HAP-1 (cell line): ENCODE measurements at regions not wholly inside any gene's neighbourhood (a gene's known extent, or its start where the extent isn't known, plus 50 kb on each side); places are given as distances from the start of the nearest gene placed in this dataset.

Experiments
- DNase-seq, 2 experiments: peaks; one replicate each; pipeline ENCODE4 v3.0.0-alpha.2; 2016 to 2020; ENCODE audit warnings: low spot score in 2 of 2
- H3K27me3 ChIP-seq: fragments of 250-450 bp; sonication (Bioruptor Pico); 2 replicates; pipeline ENCODE4 v1.5.1; 2020; ENCODE audit warnings: low read depth, mild to moderate bottlenecking, moderate library complexity
- H3K36me3 ChIP-seq: fragments of 250-450 bp; sonication (Bioruptor Pico); replicated peaks from 2 replicates; pipeline ENCODE4 v1.5.1; 2020; ENCODE audit warnings: mild to moderate bottlenecking
- H3K4me1 ChIP-seq: fragments of 250-450 bp; sonication (Bioruptor Pico); 2 replicates; pipeline ENCODE4 v1.5.1; 2020; ENCODE audit warnings: mild to moderate bottlenecking
- H3K4me3 ChIP-seq: fragments of 250-450 bp; sonication (Bioruptor Pico); 2 replicates; pipeline ENCODE4 v1.5.1; 2020; ENCODE audit warnings: mild to moderate bottlenecking, moderate library complexity
- H3K9me3 ChIP-seq: fragments of 250-450 bp; sonication (Bioruptor Pico); 2 replicates; pipeline ENCODE4 v1.5.1; 2020; ENCODE audit warnings: mild to moderate bottlenecking, moderate library complexity
- in situ Hi-C: fragments of 300-500 bp; cut with MboI; formaldehyde crosslinking; loops from 3 replicates; pipeline ENCODE4 v1.14.3; 2020; ENCODE audit warnings: low sequenced_read_pairs, inconsistent platforms, mixed read lengths

DNA sequence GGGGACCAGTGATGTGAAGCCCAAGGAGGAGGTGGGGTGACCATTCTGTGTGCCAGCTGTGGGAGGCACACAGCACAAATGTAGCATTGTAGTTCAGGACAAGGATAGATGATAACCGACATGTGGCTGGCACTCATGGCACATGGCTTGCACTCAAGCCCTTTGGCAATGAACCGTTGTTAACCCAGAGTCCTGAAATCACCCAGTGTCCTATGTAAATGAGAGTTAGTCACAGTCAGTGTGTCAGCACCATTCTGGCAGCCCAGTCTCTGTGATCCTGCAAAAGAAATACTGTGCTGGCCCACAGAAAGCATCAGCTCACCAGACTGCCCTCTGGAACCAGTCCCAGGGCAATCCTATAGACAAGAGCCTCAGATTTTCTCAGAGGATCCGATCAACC lies 339.3 kb downstream of the MID1IP1 start:
- no peaks in the 10 kb centered on the region for H3K36me3 ChIP-seq
- H3K4me1 ChIP-seq, result no peaks in the 10 kb centered on the region
- DNase-seq, result no peak
- H3K9me3 ChIP-seq, result no peaks in the 10 kb centered on the region
- H3K27me3 ChIP-seq, result no peaks in the 10 kb centered on the region
- in situ Hi-C loops, result loop anchor here (10.0 kb wide), 1 partner anchor 386 kb away; no protein-coding TSS in a partner anchor
- no peak overlapping the region for H3K4me3 ChIP-seq

DNA sequence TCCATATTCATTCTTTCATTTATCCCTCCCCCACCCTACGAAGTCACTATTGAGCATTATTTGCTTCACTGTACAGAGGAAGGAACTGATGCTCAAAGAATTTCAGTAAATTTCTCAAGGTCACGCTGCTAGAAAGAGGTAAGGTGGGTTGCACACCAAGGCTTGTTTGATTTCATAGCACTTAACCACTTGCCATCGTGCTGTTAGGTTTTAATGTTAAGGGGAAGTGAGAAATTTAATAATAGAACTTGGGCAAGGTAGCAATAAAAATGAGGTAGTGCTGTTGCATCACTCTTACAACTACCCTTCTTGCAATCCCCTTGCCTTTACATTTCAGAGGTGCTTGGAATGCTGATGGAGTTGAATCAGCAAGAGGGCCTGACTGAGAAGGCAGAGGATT lies 343.1 kb downstream of the MID1IP1 start:
- H3K4me1 ChIP-seq, result no peaks in the 10 kb centered on the region
- no peak overlapping the region for H3K4me3 ChIP-seq
- in situ Hi-C loops, result loop anchor here (10.0 kb wide), 1 partner anchor 390 kb away; no protein-coding TSS in a partner anchor
- H3K27me3 ChIP-seq, result no peaks in the 10 kb centered on the region
- DNase-seq, result no peak
- H3K36me3 ChIP-seq, result no peaks in the 10 kb centered on the region
- no peaks in the 10 kb centered on the region for H3K9me3 ChIP-seq

- in situ Hi-C loops, result loop anchor here (10.0 kb wide), 1 partner anchor 390 kb away; no protein-coding TSS in a partner anchor
Observed at GRCh38 chrX:39144956-39145355, 343.7 kb downstream of the MID1IP1 start.

GRCh38 chrX:39145859-39146258 lies 344.6 kb downstream of the MID1IP1 start:
- Histone ChIP-seq H3K9me3 (no peaks in the 10 kb centered on the region), H3K4me1 (no peaks in the 10 kb centered on the region), H3K36me3 (no peaks in the 10 kb centered on the region), H3K4me3 (no peak overlapping the region), H3K27me3 (no peaks in the 10 kb centered on the region)
- DNase-seq, result no peak
- in situ Hi-C loops, result loop anchor here (10.0 kb wide), 1 partner anchor 391 kb away; no protein-coding TSS in a partner anchor

More at GRCh38 chrX:39144956-39145355, 343.7 kb downstream of the MID1IP1 start:
- no peaks in the 10 kb centered on the region for H3K27me3 ChIP-seq
- no peaks in the 10 kb centered on the region for H3K9me3 ChIP-seq
- H3K4me1 ChIP-seq, result no peaks in the 10 kb centered on the region
- H3K4me3 ChIP-seq, result no peak overlapping the region
- H3K36me3 ChIP-seq, result no peaks in the 10 kb centered on the region
- no peak for DNase-seq

GRCh38 chrX:39149761-39150160 lies 348.5 kb downstream of the MID1IP1 start:
- no peaks in the 10 kb centered on the region for H3K36me3 ChIP-seq
- in situ Hi-C loops, result loop anchor here (10.0 kb wide), 1 partner anchor 395 kb away; no protein-coding TSS in a partner anchor
- H3K4me3 ChIP-seq, result no peak overlapping the region
- H3K9me3 ChIP-seq, result no peaks in the 10 kb centered on the region
- peak; percentile 31 to 79 for DNase-seq
- no peaks in the 10 kb centered on the region for H3K4me1 ChIP-seq
- H3K27me3 ChIP-seq, result no peaks in the 10 kb centered on the region

DNA sequence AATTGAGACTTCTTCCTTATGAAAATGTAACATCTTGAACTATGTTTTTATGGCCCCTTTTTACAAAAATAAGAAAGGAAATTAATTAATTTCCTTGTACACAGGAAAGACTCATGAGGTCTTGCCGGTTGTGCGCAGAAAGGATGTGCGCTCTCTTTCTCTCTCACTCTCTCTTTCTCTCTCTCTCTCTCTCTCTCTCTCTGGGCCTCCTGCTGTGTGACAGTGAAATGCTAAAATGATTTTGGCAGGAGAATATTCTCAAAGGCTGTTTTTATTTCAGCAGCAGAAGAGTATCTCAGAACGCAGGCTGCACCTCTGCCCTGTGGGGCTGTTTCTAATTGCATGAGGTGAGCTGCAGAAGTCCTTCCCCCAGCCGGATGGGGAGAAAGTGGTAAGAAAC lies 349.0 kb downstream of the MID1IP1 start:
- in situ Hi-C loops, result no loop called here
- no peak for DNase-seq
- Histone ChIP-seq H3K27me3 (no peaks in the 10 kb centered on the region), H3K4me1 (no peaks in the 10 kb centered on the region), H3K4me3 (no peak overlapping the region), H3K9me3 (no peaks in the 10 kb centered on the region), H3K36me3 (no peaks in the 10 kb centered on the region)

- in situ Hi-C loops, result no loop called here
- Histone ChIP-seq H3K4me1 (no peaks in the 10 kb centered on the region), H3K4me3 (no peak overlapping the region), H3K9me3 (no peaks in the 10 kb centered on the region), H3K27me3 (no peaks in the 10 kb centered on the region), H3K36me3 (no peaks in the 10 kb centered on the region)
- no peak for DNase-seq
Observed at GRCh38 chrX:39150621-39151020, 349.4 kb downstream of the MID1IP1 start.

DNA sequence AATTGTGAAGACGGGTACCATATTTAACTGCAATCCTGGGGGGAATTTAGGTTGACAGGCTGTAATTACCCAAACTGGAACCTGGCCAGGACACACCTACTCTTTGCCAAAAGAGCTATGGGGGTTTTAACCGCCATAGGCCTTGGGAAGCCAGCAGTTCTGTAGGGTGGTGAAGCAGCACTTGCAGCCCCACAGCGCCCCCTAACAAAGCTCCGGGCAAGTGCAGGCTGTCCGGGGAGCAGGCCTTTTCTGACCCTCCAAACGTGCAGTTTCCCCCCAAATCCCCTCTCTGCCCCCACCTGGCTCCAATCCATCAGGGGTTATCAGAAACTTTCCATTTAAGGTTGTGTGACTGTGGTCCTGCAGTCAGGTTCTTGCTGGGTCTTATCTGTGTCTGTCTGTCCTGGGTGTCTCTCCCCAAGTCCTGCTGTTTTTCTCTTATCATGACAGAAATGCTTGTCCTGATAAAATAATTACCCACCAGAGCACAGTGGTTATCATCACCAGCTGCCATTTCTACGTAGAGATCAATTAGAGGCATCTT lies 350.9 kb downstream of the MID1IP1 start:
- no peaks in the 10 kb centered on the region for H3K9me3 ChIP-seq
- no peaks in the 10 kb centered on the region for H3K27me3 ChIP-seq
- in situ Hi-C loops, result no loop called here
- no peaks in the 10 kb centered on the region for H3K36me3 ChIP-seq
- peak in 1 of 2 experiments; percentile 78 for DNase-seq
- no peaks in the 10 kb centered on the region for H3K4me1 ChIP-seq
- H3K4me3 ChIP-seq, result no peak overlapping the region

GRCh38 chrX:39156051-39156450 lies 354.8 kb downstream of the MID1IP1 start:
- no peaks in the 10 kb centered on the region for H3K4me1 ChIP-seq
- no peak for DNase-seq
- no peaks in the 10 kb centered on the region for H3K27me3 ChIP-seq
- no peaks in the 10 kb centered on the region for H3K36me3 ChIP-seq
- no peaks in the 10 kb centered on the region for H3K9me3 ChIP-seq
- in situ Hi-C loops, result no loop called here
- no peak overlapping the region for H3K4me3 ChIP-seq

DNA sequence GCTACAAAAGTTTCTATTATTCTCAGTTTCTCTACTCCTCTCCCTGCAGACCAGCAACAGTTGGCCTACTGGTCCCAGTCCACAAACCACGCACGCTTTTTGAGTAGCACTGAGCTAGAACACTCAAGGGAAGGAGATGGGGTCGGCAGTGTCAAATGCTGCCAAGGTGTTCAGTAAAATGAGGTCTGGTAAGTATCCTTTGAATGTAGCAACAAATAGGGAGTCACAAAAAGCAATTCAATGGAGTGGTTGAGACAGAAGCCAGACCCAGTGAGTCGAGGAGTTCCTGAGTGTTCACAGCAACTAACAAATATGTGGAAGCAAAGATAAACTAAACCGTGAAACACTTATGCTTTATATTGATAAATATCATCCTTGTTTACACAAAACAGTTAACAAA lies 355.7 kb downstream of the MID1IP1 start:
- Histone ChIP-seq H3K4me3 (no peak overlapping the region), H3K4me1 (no peaks in the 10 kb centered on the region), H3K27me3 (0 out of 2 replicates have a peak, but pooled peaks cover 3% of the 10 kb centered on the region), H3K9me3 (no peaks in the 10 kb centered on the region), H3K36me3 (no peaks in the 10 kb centered on the region)
- in situ Hi-C loops, result no loop called here
- no peak for DNase-seq

- in situ Hi-C loops, result no loop called here
- H3K4me1 ChIP-seq, result no peaks in the 10 kb centered on the region
- H3K36me3 ChIP-seq, result no peaks in the 10 kb centered on the region
- no peaks in the 10 kb centered on the region for H3K9me3 ChIP-seq
- no peak for DNase-seq
- H3K4me3 ChIP-seq, result no peak overlapping the region
- 0 out of 2 replicates have a peak, but pooled peaks cover 3% of the 10 kb centered on the region for H3K27me3 ChIP-seq
Observed at GRCh38 chrX:39157796-39158195, 356.5 kb downstream of the MID1IP1 start.

- 0 out of 2 replicates have a peak, but pooled peaks cover 5% of the 10 kb centered on the region for H3K27me3 ChIP-seq
Observed at GRCh38 chrX:39158801-39159657, 357.8 kb downstream of the MID1IP1 start.

GRCh38 chrX:39159921-39160507 lies 358.8 kb downstream of the MID1IP1 start:
- Histone ChIP-seq H3K9me3 (no peaks in the 10 kb centered on the region), H3K27me3 (0 out of 2 replicates have a peak, but pooled peaks cover 5% of the 10 kb centered on the region), H3K4me1 (no peaks in the 10 kb centered on the region), H3K36me3 (no peaks in the 10 kb centered on the region), H3K4me3 (no peak overlapping the region)
- in situ Hi-C loops, result no loop called here
- no peak for DNase-seq

More at GRCh38 chrX:39158801-39159657, 357.8 kb downstream of the MID1IP1 start:
- Histone ChIP-seq H3K36me3 (no peaks in the 10 kb centered on the region), H3K9me3 (no peaks in the 10 kb centered on the region), H3K4me1 (no peaks in the 10 kb centered on the region), H3K4me3 (no peak overlapping the region)
- in situ Hi-C loops, result no loop called here
- no peak for DNase-seq
